ENCODE measurements at regions not wholly inside any gene's neighbourhood (a gene's known extent, or its start where the extent isn't known, plus 50 kb on each side); places are given as distances from the start of the nearest gene placed in this dataset.

GRCh38 chr3:152094406-152094805, 174.3 kb upstream of the MBNL1 start:
- Histone ChIP-seq H3K27ac (no peak overlapping the region), H3K4me3 (no peak overlapping the region), H3K4me1 (no peaks in the 10 kb centered on the region), H3K9me3 (peaks cover 0 to 4% (median 0%) of the 10 kb centered on the region in 8 donors), H3K27me3 (replicated peaks in 1 of 7) (no peaks in the 10 kb centered on the region), H3K36me3 (no peaks in the 10 kb centered on the region)
- intact Hi-C loops (cut with DNase I; ENCODE audit: low total_unique reads) = no loop called here
- no peak for DNase-seq
- no peak for TF ChIP-seq CTCF (IDR thresholded peaks at IDR 0.05 in 8 of 11, conservative IDR thresholded peaks at IDR 0.05 in 3 of 11)
- TF ChIP-seq POLR2AphosphoS5 (IDR thresholded peaks at IDR 0.05) = no peak
- TF ChIP-seq POLR2A (IDR thresholded peaks at IDR 0.05) = no peak

- H3K27me3 ChIP-seq (replicated peaks in 1 of 7) = no peaks in the 10 kb centered on the region
- H3K9me3 ChIP-seq = peaks cover 0 to 4% (median 0%) of the 10 kb centered on the region in 8 donors
- no peak for DNase-seq
- no peak for TF ChIP-seq POLR2AphosphoS5 (IDR thresholded peaks at IDR 0.05)
- TF ChIP-seq CTCF (IDR thresholded peaks at IDR 0.05 in 8 of 11, conservative IDR thresholded peaks at IDR 0.05 in 3 of 11) = no peak
- TF ChIP-seq POLR2A (IDR thresholded peaks at IDR 0.05) = no peak
- no peak overlapping the region for H3K27ac ChIP-seq
- intact Hi-C loops (cut with DNase I; ENCODE audit: low total_unique reads) = no loop called here
- no peak overlapping the region for H3K4me3 ChIP-seq
- H3K4me1 ChIP-seq = peaks cover 0 to 6% (median 2%) of the 10 kb centered on the region in 6 donors
- H3K36me3 ChIP-seq = no peaks in the 10 kb centered on the region
Measured at GRCh38 chr3:152095472-152095871, 173.3 kb upstream of the MBNL1 start.

- WGBS, 5 donors = 60 to 91% (median 67%) methylated on average over 5 of the region's 5 CpGs
- H3K9me3 ChIP-seq = peaks cover 0 to 4% (median 0%) of the 10 kb centered on the region in 8 donors
- H3K27ac ChIP-seq = no peak overlapping the region
- TF ChIP-seq POLR2A (IDR thresholded peaks at IDR 0.05) (no peak), POLR2AphosphoS5 (IDR thresholded peaks at IDR 0.05) (no peak), CTCF (IDR thresholded peaks at IDR 0.05 in 8 of 11, conservative IDR thresholded peaks at IDR 0.05 in 3 of 11) (no peak)
- no peak for DNase-seq
- no peaks in the 10 kb centered on the region for H3K36me3 ChIP-seq
- intact Hi-C loops (cut with DNase I; ENCODE audit: low total_unique reads) = no loop called here
- H3K27me3 ChIP-seq (replicated peaks in 1 of 7) = no peaks in the 10 kb centered on the region
- peaks cover 0 to 11% (median 3%) of the 10 kb centered on the region in 6 donors for H3K4me1 ChIP-seq
- no peak overlapping the region for H3K4me3 ChIP-seq
Measured at GRCh38 chr3:152096280-152096906, 172.3 kb upstream of the MBNL1 start.

GRCh38 chr3:152097120-152097519, 171.6 kb upstream of the MBNL1 start:
- DNase-seq = no peak
- Histone ChIP-seq H3K27ac (no peak overlapping the region), H3K4me1 (peaks cover 0 to 11% (median 3%) of the 10 kb centered on the region in 6 donors), H3K4me3 (no peak overlapping the region), H3K36me3 (no peaks in the 10 kb centered on the region), H3K27me3 (replicated peaks in 1 of 7) (no peaks in the 10 kb centered on the region), H3K9me3 (peaks cover 0 to 4% (median 0%) of the 10 kb centered on the region in 8 donors)
- 82 to 95% (median 89%) methylated on average over 2 of the region's 2 CpGs for WGBS, 5 donors
- intact Hi-C loops (cut with DNase I; ENCODE audit: low total_unique reads) = no loop called here
- no peak for TF ChIP-seq POLR2A (IDR thresholded peaks at IDR 0.05)
- TF ChIP-seq CTCF (IDR thresholded peaks at IDR 0.05 in 8 of 11, conservative IDR thresholded peaks at IDR 0.05 in 3 of 11) = no peak
- TF ChIP-seq POLR2AphosphoS5 (IDR thresholded peaks at IDR 0.05) = no peak
